Fibroblast of villous mesenchyme (primary cell): ENCODE measurements at regions not wholly inside any gene's neighbourhood (a gene's known extent, or its start where the extent isn't known, plus 50 kb on each side); places are given as distances from the start of the nearest gene placed in this dataset.
"Not testable (repeated sequence)": the region's sequence is repeated elsewhere in the genome, so short reads cannot be mapped to it uniquely, and the experiment has no call there.

Experiments used
- DNase-seq: peaks from one replicate; pipeline ENCODE4 v3.0.0-alpha.2; 2010; ENCODE audit warnings: low read depth
- H3K4me3 ChIP-seq: 2 replicates; pipeline ENCODE4 v1.5.1; 2011; ENCODE audit warnings: low read depth, mild to moderate bottlenecking, low read length
- CTCF ChIP-seq: IDR thresholded peaks from 2 replicates; pipeline ENCODE4 v1.5.1; 2012; ENCODE audit warnings: low read depth, mild to moderate bottlenecking, low read length; ENCODE audit not compliant: insufficient read depth

DNA sequence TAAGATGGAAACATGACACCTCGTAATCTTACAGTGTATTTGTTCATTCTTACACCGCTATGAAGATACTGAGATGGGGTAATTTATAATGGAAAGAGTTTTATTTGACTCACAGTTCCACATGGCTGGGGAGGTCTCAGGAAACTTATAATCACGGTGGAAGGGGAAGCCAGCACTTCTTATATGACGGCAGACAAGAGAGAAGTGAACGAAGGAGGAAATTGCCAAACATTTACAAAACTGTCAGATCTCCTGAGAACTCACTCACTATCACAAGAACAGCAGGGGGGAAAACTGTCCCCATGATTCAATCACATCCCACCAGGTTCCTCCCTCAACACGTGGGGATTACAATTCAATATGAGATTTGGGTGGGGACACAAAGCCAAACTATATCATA is 282.3 kb downstream of the HGF start:
- TF ChIP-seq CTCF = no peak
- no peak overlapping the region for H3K4me3 ChIP-seq
- no peak for DNase-seq

DNA sequence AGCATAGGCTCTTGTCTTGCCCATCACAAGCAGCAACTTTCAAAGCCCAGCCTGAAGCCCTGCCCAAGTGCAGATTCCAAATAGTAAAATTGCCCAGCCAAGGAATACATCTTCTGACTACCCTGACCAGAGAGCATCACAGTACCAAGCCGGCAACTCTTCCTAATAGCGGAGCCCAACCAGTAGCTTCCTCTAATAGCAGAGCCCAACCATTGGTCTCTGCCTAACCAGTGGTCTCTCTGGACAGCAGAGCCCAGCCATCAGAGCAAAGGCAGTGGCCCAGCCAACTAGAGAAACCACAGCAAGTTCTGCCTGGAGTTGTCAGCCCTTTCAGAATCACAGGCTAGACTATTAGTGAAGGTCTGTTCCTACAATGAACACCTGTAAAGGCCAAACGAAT is 285.6 kb downstream of the HGF start:
- peak; percentile 73 for DNase-seq
- no peak for TF ChIP-seq CTCF
- H3K4me3 ChIP-seq = no peak overlapping the region

DNA sequence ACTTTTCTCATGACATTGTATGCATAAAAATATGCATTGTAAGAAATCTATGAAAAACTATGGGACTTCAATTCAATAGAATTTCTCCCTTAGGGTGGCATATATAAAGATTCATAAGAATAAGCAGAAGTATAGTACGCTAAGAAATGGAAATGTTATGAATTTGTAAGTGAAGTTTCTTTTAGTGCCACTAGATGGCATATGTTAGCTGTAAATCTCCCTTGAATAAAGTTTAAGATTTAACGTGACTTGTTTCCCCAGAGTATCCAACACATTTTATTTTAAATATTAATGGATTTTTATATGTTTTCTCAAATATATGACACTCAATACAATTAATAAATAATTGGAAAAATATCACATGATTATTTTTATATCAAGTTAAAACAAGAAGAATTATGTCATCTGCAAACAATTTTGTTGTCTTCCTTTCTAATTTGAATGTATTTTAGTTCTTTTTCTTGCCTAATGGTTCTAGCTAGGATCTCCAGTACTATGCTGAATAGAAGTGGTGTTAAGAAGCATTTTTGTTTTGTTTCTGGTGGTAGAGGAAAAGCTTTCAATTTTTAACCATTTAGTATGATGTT is 287.2 kb downstream of the HGF start:
- DNase-seq = peak; percentile 51
- peak; percentile 48 for TF ChIP-seq CTCF
- no peak overlapping the region for H3K4me3 ChIP-seq

DNA sequence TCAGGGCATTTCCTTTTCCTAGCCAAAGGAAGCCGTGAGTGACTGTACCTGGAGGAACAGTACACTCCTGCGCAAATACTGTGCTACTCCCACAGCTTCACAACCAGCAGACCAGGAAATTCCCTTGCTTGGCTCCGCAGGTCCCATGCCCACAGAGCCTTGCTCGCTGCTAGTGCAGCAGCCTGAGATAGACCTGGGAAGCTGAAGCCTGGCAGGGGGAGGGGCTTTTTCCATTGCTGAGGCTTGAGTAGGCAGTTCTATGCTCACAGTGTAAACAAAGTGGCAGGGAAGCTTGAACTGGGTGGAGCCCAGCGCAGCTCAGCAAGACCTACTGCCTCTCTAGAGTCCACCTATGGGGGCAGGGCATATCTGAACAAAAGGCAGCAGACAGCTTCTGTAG is 291.2 kb downstream of the HGF start:
- no peak for TF ChIP-seq CTCF
- no peak overlapping the region for H3K4me3 ChIP-seq
- DNase-seq = no peak

DNA sequence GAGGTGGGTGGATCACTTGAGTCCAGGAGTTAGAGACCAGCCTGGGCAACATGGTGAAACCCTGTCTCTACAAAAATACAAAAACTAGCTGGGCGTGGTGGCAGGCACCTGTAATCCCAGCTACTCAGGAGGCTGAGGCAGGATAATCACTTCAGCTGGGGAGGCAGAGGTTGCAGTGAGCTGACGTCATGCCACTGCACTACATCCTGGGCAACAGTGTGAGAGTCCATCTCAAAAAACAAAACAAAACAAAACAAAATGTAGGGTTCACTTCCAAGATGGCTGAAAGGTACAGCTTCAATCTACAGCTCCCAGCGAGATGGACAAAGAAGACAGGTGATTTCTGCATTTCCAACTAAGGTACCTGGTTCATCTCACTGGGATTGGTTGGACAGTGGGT is 291.6 kb downstream of the HGF start:
- DNase-seq, H3K4me3 ChIP-seq: not testable (repeated sequence)

GRCh38 chr7:81473236-81473635 is 296.6 kb downstream of the HGF start:
- H3K4me3 ChIP-seq = no peak overlapping the region
- no peak for TF ChIP-seq CTCF
- DNase-seq = no peak

- DNase-seq = no peak
- TF ChIP-seq CTCF = no peak
Observed at GRCh38 chr7:81470724-81471379, 299.0 kb downstream of the HGF start.

More at GRCh38 chr7:81470724-81471379, 299.0 kb downstream of the HGF start:
- no peak overlapping the region for H3K4me3 ChIP-seq
